Neuronal stem cell (in vitro differentiated cells): ENCODE measurements at regions not wholly inside any gene's neighbourhood (a gene's known extent, or its start where the extent isn't known, plus 50 kb on each side); places are given as distances from the start of the nearest gene placed in this dataset.

Experiments
- DNase-seq: peaks from one replicate; pipeline ENCODE4 v3.0.0-alpha.2; 2013; ENCODE audit warnings: low spot score
- H2AFZ ChIP-seq: one replicate; pipeline ENCODE4 v1.6.1; 2013; ENCODE audit warnings: mild to moderate bottlenecking, low read length, inconsistent platforms
- H2AK5ac ChIP-seq: 2 replicates; pipeline ENCODE4 v1.6.1; 2013; ENCODE audit warnings: low read depth, mild to moderate bottlenecking, inconsistent platforms, low read length, moderate library complexity, mixed read lengths
- H2BK120ac ChIP-seq: 2 replicates; pipeline ENCODE4 v1.6.1; 2013; ENCODE audit warnings: low read depth, mild to moderate bottlenecking, inconsistent platforms, low read length, moderate library complexity, mixed read lengths
- H2BK12ac ChIP-seq: one replicate; pipeline ENCODE4 v1.6.1; 2013; ENCODE audit warnings: low read length, inconsistent platforms
- H2BK15ac ChIP-seq: 2 replicates; pipeline ENCODE4 v1.6.1; 2013; ENCODE audit warnings: mild to moderate bottlenecking, low read length, inconsistent platforms, mixed read lengths
- H2BK5ac ChIP-seq: one replicate; pipeline ENCODE4 v1.6.1; 2013; ENCODE audit warnings: inconsistent platforms, mild to moderate bottlenecking, low read length, moderate library complexity
- H3K14ac ChIP-seq: one replicate; pipeline ENCODE4 v1.6.1; 2013; ENCODE audit warnings: low read length, inconsistent platforms
- H3K18ac ChIP-seq: 2 replicates; pipeline ENCODE4 v1.6.1; 2013; ENCODE audit warnings: low read length, inconsistent platforms
- H3K23ac ChIP-seq: 2 replicates; pipeline ENCODE4 v1.6.1; 2013; ENCODE audit warnings: low read depth, mild to moderate bottlenecking, mixed read lengths, low read length, inconsistent platforms; ENCODE audit not compliant: poor library complexity
- H3K27ac ChIP-seq: replicated peaks from 3 replicates; pipeline ENCODE4 v1.5.1; 2013; ENCODE audit warnings: low read length, inconsistent platforms
- H3K27me3 ChIP-seq, 3 experiments: 2 replicates each; pipeline ENCODE4 v1.6.1; 2013; ENCODE audit warnings: low read length in 3 of 3, mild to moderate bottlenecking in 2 of 3, inconsistent platforms in 1 of 3, low read depth in 1 of 3, mixed read lengths in 1 of 3, moderate library complexity in 1 of 3; ENCODE audit not compliant: control insufficient read depth in 3 of 3, insufficient read depth in 3 of 3
- H3K36me3 ChIP-seq, 2 donors: replicated peaks in 1 of 2; 2 replicates each; pipeline ENCODE4 v1.6.1; 2013; ENCODE audit warnings: low read length in 2 of 2; ENCODE audit not compliant: control insufficient read depth in 2 of 2, insufficient read depth in 2 of 2
- H3K4ac ChIP-seq: 2 replicates; pipeline ENCODE4 v1.6.1; 2013; ENCODE audit warnings: inconsistent platforms, mild to moderate bottlenecking, low read length, moderate library complexity
- H3K4me1 ChIP-seq, 2 donors: 1 replicate in 1 of 2; 2 replicates in 1 of 2; pipeline ENCODE4 v1.6.1; 2013; ENCODE audit warnings: low read length in 2 of 2, low read depth in 1 of 2; ENCODE audit not compliant: control insufficient read depth in 2 of 2, insufficient read depth in 1 of 2
- H3K4me2 ChIP-seq: one replicate; pipeline ENCODE4 v1.6.1; 2013; ENCODE audit warnings: mild to moderate bottlenecking, low read length, inconsistent platforms; ENCODE audit not compliant: insufficient read depth, poor library complexity, severe bottlenecking
- H3K4me3 ChIP-seq, 2 donors: 2 replicates each; pipeline ENCODE4 v1.5.1; 2013; ENCODE audit warnings: low read length in 2 of 2, mild to moderate bottlenecking in 2 of 2, inconsistent platforms in 1 of 2, moderate library complexity in 1 of 2
- H3K79me1 ChIP-seq: one replicate; pipeline ENCODE4 v1.6.1; 2013; ENCODE audit warnings: low read depth, mild to moderate bottlenecking, inconsistent platforms, low read length, moderate library complexity
- H3K9ac ChIP-seq: one replicate; pipeline ENCODE4 v1.6.1; 2013; ENCODE audit warnings: mild to moderate bottlenecking, low read depth, low read length, inconsistent platforms; ENCODE audit not compliant: poor library complexity
- H3K9me3 ChIP-seq, 2 donors: replicated peaks in 1 of 2; 2 replicates each; pipeline versions ENCODE3 to v1.6.1; 2013; ENCODE audit warnings: low read length in 2 of 2, mild to moderate bottlenecking in 2 of 2, inconsistent platforms in 1 of 2, low read depth in 1 of 2, mixed read lengths in 1 of 2, moderate library complexity in 1 of 2; ENCODE audit not compliant: control insufficient read depth in 2 of 2, insufficient read depth in 1 of 2
- H4K8ac ChIP-seq: one replicate; pipeline ENCODE4 v1.6.1; 2013; ENCODE audit warnings: low read depth, mild to moderate bottlenecking, inconsistent platforms, low read length, moderate library complexity
- H4K91ac ChIP-seq: one replicate; pipeline ENCODE4 v1.6.1; 2013; ENCODE audit warnings: low read length, low read depth, mild to moderate bottlenecking, inconsistent platforms; ENCODE audit not compliant: poor library complexity
- WGBS, 2 donors: extraction: QIAGEN DNeasy Blood & Tissue Kit; methylation state at CpG; one replicate each; pipeline ENCODE4 v1.1.7; 2013; ENCODE audit warnings: missing lambda C conversion rate in 2 of 2, mixed read lengths in 1 of 2; ENCODE audit not compliant: insufficient read length in 2 of 2, insufficient replicate concordance in 1 of 2; ENCODE audit errors: extremely low coverage in 2 of 2; 5-methylcytosine and 5-hydroxymethylcytosine counted together

DNA sequence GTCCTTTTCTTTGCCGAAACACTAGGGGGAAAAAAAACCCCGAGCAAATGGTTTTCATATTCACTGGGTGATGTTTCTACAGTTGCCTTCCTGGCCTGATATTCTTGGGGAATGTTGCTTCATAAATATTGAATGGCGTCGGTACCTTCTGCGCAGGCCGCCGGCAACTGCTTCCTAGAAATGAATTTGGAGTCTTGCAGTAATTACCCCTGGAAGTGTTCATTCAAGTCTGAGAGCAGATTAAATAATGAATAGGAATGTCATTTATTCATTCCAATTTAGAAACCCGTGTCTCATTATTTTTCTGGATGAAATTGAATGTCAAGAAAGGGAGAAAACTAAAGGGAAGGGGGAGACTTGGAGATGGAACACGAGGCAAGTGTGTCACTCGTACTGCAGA is 179.4 kb upstream of the KCNG1 start:
- Histone ChIP-seq H3K9me3 (no peaks in the 10 kb centered on the region), H3K36me3 (no peaks in the 10 kb centered on the region), H2AFZ (no peak overlapping the region), H3K27ac (no peak overlapping the region), H3K79me1 (no peaks in the 10 kb centered on the region), H3K4me1 (no peaks in the 10 kb centered on the region), H3K4me3 (no peak overlapping the region), H3K18ac (no peak overlapping the region), H2BK15ac (no peak overlapping the region), H2BK12ac (no peak overlapping the region), H3K4ac (no peak overlapping the region), H3K23ac (no peak overlapping the region), H3K9ac (no peak overlapping the region), H4K91ac (no peak overlapping the region), H3K27me3 (no peaks in the 10 kb centered on the region), H2BK5ac (no peak overlapping the region), H2BK120ac (no peak overlapping the region), H3K4me2 (no peak overlapping the region), H4K8ac (no peak overlapping the region), H3K14ac (no peak overlapping the region), H2AK5ac (no peak overlapping the region)
- no CpG with 5 or more reads among the region's 10 CpGs for WGBS, 2 donors
- no peak for DNase-seq

DNA sequence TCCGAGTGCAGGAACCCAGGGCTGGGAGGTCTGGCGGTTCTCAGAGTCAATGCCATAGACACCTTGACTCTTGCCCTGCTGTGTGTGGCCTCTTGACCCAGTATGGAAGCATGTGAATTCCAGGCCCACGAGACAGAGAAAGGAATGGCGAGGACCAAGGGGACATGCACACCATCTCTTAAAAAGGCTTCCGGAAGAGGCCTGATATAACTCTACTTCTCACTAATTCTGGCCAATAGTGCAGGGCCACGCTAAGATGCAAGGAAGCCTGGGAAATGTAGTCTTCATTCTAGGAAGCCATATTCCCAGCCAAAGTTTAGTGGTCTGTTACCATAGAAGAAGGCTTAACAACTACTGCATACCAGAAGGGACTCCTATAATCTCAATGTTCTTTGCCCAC is 177.0 kb upstream of the KCNG1 start:
- no peak overlapping the region for H3K4me3 ChIP-seq
- H3K14ac ChIP-seq, result no peak overlapping the region
- no CpG with 5 or more reads among the region's 6 CpGs for WGBS, 2 donors
- no peak overlapping the region for H3K23ac ChIP-seq
- no peak overlapping the region for H2BK15ac ChIP-seq
- H2AFZ ChIP-seq, result no peak overlapping the region
- no peaks in the 10 kb centered on the region for H3K27me3 ChIP-seq
- H2BK120ac ChIP-seq, result no peak overlapping the region
- no peak overlapping the region for H4K8ac ChIP-seq
- no peak overlapping the region for H3K9ac ChIP-seq
- H2BK12ac ChIP-seq, result no peak overlapping the region
- H3K27ac ChIP-seq, result no peak overlapping the region
- no peak overlapping the region for H2AK5ac ChIP-seq
- H3K79me1 ChIP-seq, result no peaks in the 10 kb centered on the region
- H2BK5ac ChIP-seq, result no peak overlapping the region
- H3K4ac ChIP-seq, result no peak overlapping the region
- DNase-seq, result no peak
- no peaks in the 10 kb centered on the region for H3K36me3 ChIP-seq
- H3K18ac ChIP-seq, result no peak overlapping the region
- H3K4me2 ChIP-seq, result no peak overlapping the region
- H3K4me1 ChIP-seq, result no peaks in the 10 kb centered on the region
- H4K91ac ChIP-seq, result no peak overlapping the region
- no peaks in the 10 kb centered on the region for H3K9me3 ChIP-seq

DNA sequence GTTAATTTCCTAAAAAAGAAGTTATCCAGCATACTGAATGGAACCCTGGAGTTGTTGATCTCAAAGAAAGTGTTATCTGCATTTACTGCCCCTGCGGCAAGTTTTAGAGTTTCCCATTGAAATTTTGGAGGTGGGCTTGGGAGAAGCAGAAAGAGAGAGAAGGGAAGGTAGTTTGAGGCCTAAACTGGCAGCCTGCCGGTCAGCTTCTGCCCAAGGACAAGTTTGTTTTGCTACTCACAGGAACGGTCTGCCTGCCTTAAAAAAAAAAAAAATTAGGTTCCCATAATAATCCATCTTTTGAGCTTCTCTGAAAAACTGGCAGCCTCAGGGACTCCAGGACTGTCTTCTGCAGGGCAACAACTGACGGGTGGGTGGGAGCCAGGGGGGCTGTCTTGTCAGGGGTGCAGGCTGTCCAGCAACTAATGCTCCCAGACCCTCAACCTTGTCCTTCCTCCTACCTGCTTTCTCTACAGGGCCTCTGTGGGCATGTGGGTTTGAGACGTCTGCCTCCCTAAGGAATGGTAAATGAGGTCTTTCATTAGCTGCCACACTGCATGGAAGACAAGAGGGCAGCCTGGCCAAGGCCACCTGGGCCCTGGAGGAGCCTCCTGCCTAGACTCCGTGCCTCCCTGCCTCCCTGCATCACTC is 176.1 kb upstream of the KCNG1 start:
- Histone ChIP-seq H3K4me2 (no peak overlapping the region), H3K18ac (no peak overlapping the region), H2BK15ac (no peak overlapping the region), H3K4me3 (no peak overlapping the region), H2BK120ac (no peak overlapping the region), H3K79me1 (no peaks in the 10 kb centered on the region), H3K36me3 (no peaks in the 10 kb centered on the region), H3K4ac (no peak overlapping the region), H3K23ac (no peak overlapping the region), H2BK5ac (no peak overlapping the region), H2AK5ac (no peak overlapping the region), H3K9ac (no peak overlapping the region), H3K27me3 (no peaks in the 10 kb centered on the region), H2BK12ac (no peak overlapping the region), H3K9me3 (no peaks in the 10 kb centered on the region), H2AFZ (no peak overlapping the region), H4K8ac (no peak overlapping the region), H4K91ac (no peak overlapping the region), H3K4me1 (no peaks in the 10 kb centered on the region), H3K14ac (peak overlapping the region; percentile 26), H3K27ac (no peak overlapping the region)
- no peak for DNase-seq
- no CpG with 5 or more reads among the region's 6 CpGs for WGBS, 2 donors

DNA sequence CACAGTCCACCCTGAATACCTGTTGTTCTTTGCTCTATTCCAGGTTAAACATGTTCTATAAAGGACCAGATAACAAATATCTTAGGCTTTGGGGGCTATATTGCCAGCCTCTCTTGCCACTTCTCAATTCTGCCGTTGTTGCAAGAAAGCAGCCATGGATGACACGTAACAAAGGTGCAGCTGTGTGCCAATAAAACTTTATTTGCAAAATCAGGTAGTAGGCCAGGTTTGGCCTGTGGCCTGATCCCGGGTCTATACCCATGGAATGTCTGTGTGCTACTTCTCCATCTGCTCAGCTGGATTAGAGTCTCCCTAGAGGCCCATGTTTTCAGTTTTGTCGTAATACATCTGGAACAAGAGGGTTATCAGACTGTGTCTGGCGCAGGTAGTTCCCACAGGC is 175.3 kb upstream of the KCNG1 start:
- H3K4me3 ChIP-seq, result no peak overlapping the region
- H3K9ac ChIP-seq, result no peak overlapping the region
- no peak overlapping the region for H2BK120ac ChIP-seq
- no peak overlapping the region for H3K4me2 ChIP-seq
- H3K27ac ChIP-seq, result no peak overlapping the region
- no peaks in the 10 kb centered on the region for H3K9me3 ChIP-seq
- H2AFZ ChIP-seq, result no peak overlapping the region
- no peaks in the 10 kb centered on the region for H3K4me1 ChIP-seq
- no peak overlapping the region for H3K14ac ChIP-seq
- H2BK12ac ChIP-seq, result no peak overlapping the region
- no peak overlapping the region for H2AK5ac ChIP-seq
- no peak overlapping the region for H3K4ac ChIP-seq
- no peaks in the 10 kb centered on the region for H3K36me3 ChIP-seq
- no peak overlapping the region for H2BK15ac ChIP-seq
- no peak overlapping the region for H4K91ac ChIP-seq
- H4K8ac ChIP-seq, result no peak overlapping the region
- no peak overlapping the region for H2BK5ac ChIP-seq
- no peak overlapping the region for H3K23ac ChIP-seq
- H3K79me1 ChIP-seq, result no peaks in the 10 kb centered on the region
- H3K18ac ChIP-seq, result no peak overlapping the region
- DNase-seq, result no peak
- H3K27me3 ChIP-seq, result no peaks in the 10 kb centered on the region
- no CpG with 5 or more reads among the region's 5 CpGs for WGBS, 2 donors
